ENCODE measurements at regions not wholly inside any gene's neighbourhood (a gene's known extent, or its start where the extent isn't known, plus 50 kb on each side); places are given as distances from the start of the nearest gene placed in this dataset.

DNA sequence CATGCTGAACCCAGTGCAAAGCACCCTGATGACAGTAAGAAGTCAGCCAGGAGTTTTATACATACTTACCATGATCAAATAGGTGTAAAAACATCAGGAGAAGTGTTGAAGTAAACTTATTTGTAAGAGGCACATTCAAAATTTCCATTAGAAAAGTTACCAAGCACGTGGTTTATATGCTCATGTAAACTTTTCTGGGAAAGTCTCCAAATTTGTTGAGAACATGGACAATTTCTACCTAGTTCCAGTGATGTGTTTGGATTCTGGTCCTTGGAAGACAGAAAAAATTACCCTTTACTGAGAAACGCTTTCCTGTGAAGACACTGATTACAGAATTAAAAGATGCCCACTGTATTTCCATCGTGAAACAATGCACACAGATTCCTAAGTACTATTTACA lies 288.9 kb upstream of the CDH4 start:
- TF ChIP-seq, protein P1, sequence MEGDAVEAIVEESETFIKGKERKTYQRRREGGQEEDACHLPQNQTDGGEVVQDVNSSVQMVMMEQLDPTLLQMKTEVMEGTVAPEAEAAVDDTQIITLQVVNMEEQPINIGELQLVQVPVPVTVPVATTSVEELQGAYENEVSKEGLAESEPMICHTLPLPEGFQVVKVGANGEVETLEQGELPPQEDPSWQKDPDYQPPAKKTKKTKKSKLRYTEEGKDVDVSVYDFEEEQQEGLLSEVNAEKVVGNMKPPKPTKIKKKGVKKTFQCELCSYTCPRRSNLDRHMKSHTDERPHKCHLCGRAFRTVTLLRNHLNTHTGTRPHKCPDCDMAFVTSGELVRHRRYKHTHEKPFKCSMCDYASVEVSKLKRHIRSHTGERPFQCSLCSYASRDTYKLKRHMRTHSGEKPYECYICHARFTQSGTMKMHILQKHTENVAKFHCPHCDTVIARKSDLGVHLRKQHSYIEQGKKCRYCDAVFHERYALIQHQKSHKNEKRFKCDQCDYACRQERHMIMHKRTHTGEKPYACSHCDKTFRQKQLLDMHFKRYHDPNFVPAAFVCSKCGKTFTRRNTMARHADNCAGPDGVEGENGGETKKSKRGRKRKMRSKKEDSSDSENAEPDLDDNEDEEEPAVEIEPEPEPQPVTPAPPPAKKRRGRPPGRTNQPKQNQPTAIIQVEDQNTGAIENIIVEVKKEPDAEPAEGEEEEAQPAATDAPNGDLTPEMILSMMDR (IDR thresholded peaks at IDR 0.05), result no peak
- no peak for TF ChIP-seq POLR2A (IDR thresholded peaks at IDR 0.05)

All from lower leg skin (tissue), 3 donors.